Glutamatergic neuron (in vitro differentiated cells): ENCODE measurements at regions not wholly inside any gene's neighbourhood (a gene's known extent, or its start where the extent isn't known, plus 50 kb on each side); places are given as distances from the start of the nearest gene placed in this dataset.

ENCODE experiments used
- DNase-seq: peaks from one replicate; pipeline ENCODE4 v3.0.0; 2022
- H3K27ac Mint-ChIP-seq: one replicate; pipeline ENCODE4 v1.8.0; 2020; ENCODE audit warnings: mild to moderate bottlenecking, mixed read lengths, inconsistent platforms; ENCODE audit not compliant: unreplicated experiment
- H3K27me3 Mint-ChIP-seq: one replicate; pipeline ENCODE4 v1.8.0; 2020; ENCODE audit warnings: mild to moderate bottlenecking, moderate library complexity, mixed read lengths, inconsistent platforms; ENCODE audit not compliant: unreplicated experiment
- H3K36me3 Mint-ChIP-seq: one replicate; pipeline ENCODE4 v1.8.0; 2020; ENCODE audit warnings: mild to moderate bottlenecking, mixed read lengths, inconsistent platforms; ENCODE audit not compliant: unreplicated experiment
- H3K4me1 Mint-ChIP-seq: one replicate; pipeline ENCODE4 v1.8.0; 2020; ENCODE audit warnings: mild to moderate bottlenecking, low read depth, mixed read lengths, inconsistent platforms; ENCODE audit not compliant: unreplicated experiment
- H3K4me3 Mint-ChIP-seq: one replicate; pipeline ENCODE4 v1.8.0; 2020; ENCODE audit warnings: mild to moderate bottlenecking, mixed read lengths, inconsistent platforms; ENCODE audit not compliant: unreplicated experiment
- H3K9me3 Mint-ChIP-seq: one replicate; pipeline ENCODE4 v1.8.0; 2020; ENCODE audit warnings: mild to moderate bottlenecking, moderate library complexity, mixed read lengths, inconsistent platforms; ENCODE audit not compliant: unreplicated experiment
- CTCF ChIP-seq: fragments of 200-600 bp; sonication (generic); IDR thresholded peaks from one replicate; pipeline ENCODE4 v1.5.0; 2021; ENCODE audit not compliant: partially characterized antibody, unreplicated experiment

GRCh38 chr14:62269204-62269603 lies 507.0 kb downstream of the SNAPC1 start:
- no peaks in the 10 kb centered on the region for H3K4me1 Mint-ChIP-seq
- TF ChIP-seq CTCF: no peak
- no peaks in the 10 kb centered on the region for H3K9me3 Mint-ChIP-seq
- DNase-seq: no peak
- no peak overlapping the region for H3K4me3 Mint-ChIP-seq
- no peaks in the 10 kb centered on the region for H3K36me3 Mint-ChIP-seq
- H3K27me3 Mint-ChIP-seq: no peaks in the 10 kb centered on the region
- H3K27ac Mint-ChIP-seq: no peak overlapping the region

GRCh38 chr14:62270236-62270635 lies 508.0 kb downstream of the SNAPC1 start:
- Mint-ChIP-seq H3K4me1 (no peaks in the 10 kb centered on the region), H3K9me3 (no peaks in the 10 kb centered on the region), H3K4me3 (no peak overlapping the region), H3K27me3 (no peaks in the 10 kb centered on the region), H3K27ac (no peak overlapping the region), H3K36me3 (no peaks in the 10 kb centered on the region)
- no peak for DNase-seq
- TF ChIP-seq CTCF: no peak

- Mint-ChIP-seq H3K27me3 (no peaks in the 10 kb centered on the region), H3K4me3 (no peak overlapping the region), H3K9me3 (no peaks in the 10 kb centered on the region), H3K4me1 (no peaks in the 10 kb centered on the region), H3K36me3 (no peaks in the 10 kb centered on the region), H3K27ac (no peak overlapping the region)
- no peak for TF ChIP-seq CTCF
- DNase-seq: no peak
Measured at GRCh38 chr14:62280366-62280765, 518.1 kb downstream of the SNAPC1 start.

- Mint-ChIP-seq H3K4me3 (no peak overlapping the region), H3K27ac (no peak overlapping the region), H3K27me3 (no peaks in the 10 kb centered on the region), H3K9me3 (no peaks in the 10 kb centered on the region), H3K4me1 (no peaks in the 10 kb centered on the region), H3K36me3 (no peaks in the 10 kb centered on the region)
- no peak for DNase-seq
- TF ChIP-seq CTCF: no peak
Measured at GRCh38 chr14:62283837-62284236, 521.6 kb downstream of the SNAPC1 start.

- peaks cover 3% of the 10 kb centered on the region for H3K9me3 Mint-ChIP-seq
- H3K36me3 Mint-ChIP-seq: peaks cover 4% of the 10 kb centered on the region
- DNase-seq: no peak
- no peak for TF ChIP-seq CTCF
- no peaks in the 10 kb centered on the region for H3K4me1 Mint-ChIP-seq
- peaks cover 3% of the 10 kb centered on the region for H3K27me3 Mint-ChIP-seq
- no peak overlapping the region for H3K27ac Mint-ChIP-seq
- no peak overlapping the region for H3K4me3 Mint-ChIP-seq
Measured at GRCh38 chr14:62289471-62289870, 527.3 kb downstream of the SNAPC1 start.
